C4-2B (cell line): ENCODE measurements at regions not wholly inside any gene's neighbourhood (a gene's known extent, or its start where the extent isn't known, plus 50 kb on each side); places are given as distances from the start of the nearest gene placed in this dataset.

Experiments used
- CTCF ChIP-seq: fragments of 450-650 bp; conservative IDR thresholded peaks from 2 replicates; pipeline ENCODE4 v1.5.1; 2017; ENCODE audit warnings: mild to moderate bottlenecking
- ZFX ChIP-seq: fragments of 450-650 bp; IDR thresholded peaks from 2 replicates; pipeline ENCODE4 v1.6.1; 2017

DNA sequence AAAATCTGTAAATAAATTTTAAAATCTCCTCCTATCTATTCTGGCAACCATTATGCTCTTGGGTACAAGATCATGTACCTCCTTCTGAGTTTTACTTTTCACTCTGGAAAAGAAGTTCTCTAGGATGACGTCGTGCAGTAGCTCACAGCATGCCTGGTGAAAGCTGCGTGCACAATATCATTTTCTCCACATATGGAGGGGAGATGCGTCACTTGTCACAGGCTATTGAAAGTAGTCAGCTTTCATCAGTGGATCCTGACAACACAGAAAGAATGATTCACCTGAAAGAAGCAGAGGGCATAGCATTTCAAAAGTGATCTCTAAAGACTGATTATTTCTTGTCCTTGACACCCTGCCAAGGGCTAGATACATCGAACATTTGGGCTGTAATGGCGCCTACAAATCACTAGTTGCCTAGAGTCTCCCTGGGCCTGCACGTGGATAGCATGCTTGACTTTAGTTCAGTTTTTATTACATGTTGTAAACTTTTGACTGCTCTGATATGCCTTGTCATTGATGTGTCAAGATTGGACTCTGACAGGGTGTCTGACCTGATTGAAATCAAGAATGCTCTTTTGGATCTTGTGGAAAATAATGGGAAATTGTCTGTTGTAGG, 1365.6 kb downstream of the OLFM4 start:
- no peak for TF ChIP-seq CTCF
- no peak for TF ChIP-seq ZFX
